IMR-90 (cell line): ENCODE measurements at regions not wholly inside any gene's neighbourhood (a gene's known extent, or its start where the extent isn't known, plus 50 kb on each side); places are given as distances from the start of the nearest gene placed in this dataset.

Source experiments
- ATAC-seq: fragments of 200-7000 bp; cut with Tn5 transposase; 2 replicates; pipeline ENCODE4 v1.9.1; 2020; ENCODE audit warnings: low read depth, mild to moderate bottlenecking, moderate library complexity
- BruUV-seq: library from RNA; stranded (reverse); fragments of 400-500 nt; replicated peaks from 2 replicates; lab custom pipeline; 2021; lab: Mats Ljungman, UMichigan
- CTCF ChIA-PET: fragments of 300-600 bp; formaldehyde crosslinking; extraction: SDS; loops from one replicate; lab custom pipeline; 2021; ENCODE audit warnings: antibody characterized with exemption; lab: Yijun Ruan, JAX
- POLR2A ChIA-PET: fragments of 300-600 bp; sonication (Branson Sonifier 250); formaldehyde crosslinking; loops from one replicate; lab custom pipeline; 2022; ENCODE audit warnings: antibody characterized with exemption; ENCODE audit not compliant: unreplicated experiment; lab: Charles Lee
- DNase-seq: peaks from one replicate; pipeline ENCODE4 v3.0.0; 2013
- H2AFZ ChIP-seq: replicated peaks from 2 replicates; pipeline ENCODE3; 2013; ENCODE audit warnings: low read length, mild to moderate bottlenecking; ENCODE audit not compliant: poor library complexity
- H2AK5ac ChIP-seq: 2 replicates; pipeline ENCODE4 v1.6.1; 2013; ENCODE audit warnings: low read depth, low read length, inconsistent platforms
- H2AK9ac ChIP-seq: replicated peaks from 2 replicates; pipeline ENCODE3; 2013; ENCODE audit warnings: mild to moderate bottlenecking, low read depth, low read length, moderate library complexity; ENCODE audit not compliant: poor library complexity
- H2BK120ac ChIP-seq: 2 replicates; pipeline ENCODE4 v1.6.1; 2013; ENCODE audit warnings: low read depth, low read length, inconsistent platforms
- H2BK15ac ChIP-seq: 3 replicates; pipeline ENCODE4 v1.6.1; 2013; ENCODE audit warnings: low read depth, low read length, inconsistent platforms
- H2BK20ac ChIP-seq: 2 replicates; pipeline ENCODE4 v1.6.1; 2013; ENCODE audit warnings: low read depth, mild to moderate bottlenecking, inconsistent platforms, low read length, moderate library complexity
- H2BK5ac ChIP-seq: 2 replicates; pipeline ENCODE4 v1.6.1; 2013; ENCODE audit warnings: mild to moderate bottlenecking, low read depth, low read length, inconsistent platforms; ENCODE audit not compliant: poor library complexity, severe bottlenecking
- H3K14ac ChIP-seq: replicated peaks from 2 replicates; pipeline ENCODE4 v1.6.1; 2013; ENCODE audit warnings: low read depth, low read length, inconsistent platforms
- H3K18ac ChIP-seq: 2 replicates; pipeline ENCODE4 v1.6.1; 2013; ENCODE audit warnings: low read depth, low read length, control low read depth
- H3K23ac ChIP-seq: 2 replicates; pipeline ENCODE4 v1.6.1; 2013; ENCODE audit warnings: low read depth, low read length, inconsistent platforms
- H3K27ac ChIP-seq: 2 replicates; pipeline ENCODE4 v1.5.1; 2013; ENCODE audit warnings: mild to moderate bottlenecking, control low read depth, low read length; ENCODE audit not compliant: insufficient read depth
- H3K27me3 ChIP-seq: 2 replicates; pipeline ENCODE4 v1.6.1; 2013; ENCODE audit warnings: low read length; ENCODE audit not compliant: control insufficient read depth, insufficient read depth
- H3K36me3 ChIP-seq: 2 replicates; pipeline ENCODE4 v1.6.1; 2013; ENCODE audit warnings: low read length, mixed read lengths; ENCODE audit not compliant: control insufficient read depth, insufficient read depth
- H3K4ac ChIP-seq: 2 replicates; pipeline ENCODE4 v1.6.1; 2013; ENCODE audit warnings: low read depth, low read length, inconsistent platforms
- H3K4me1 ChIP-seq: 2 replicates; pipeline ENCODE4 v1.6.1; 2013; ENCODE audit warnings: low read length, mixed read lengths; ENCODE audit not compliant: control insufficient read depth, insufficient read depth
- H3K4me2 ChIP-seq: 2 replicates; pipeline ENCODE4 v1.6.1; 2013; ENCODE audit warnings: low read depth, mild to moderate bottlenecking, control low read depth, low read length, moderate library complexity
- H3K4me3 ChIP-seq: 2 replicates; pipeline ENCODE4 v1.5.1; 2013; ENCODE audit warnings: low read depth, mild to moderate bottlenecking, control low read depth, low read length, moderate library complexity; ENCODE audit not compliant: insufficient read depth
- H3K56ac ChIP-seq: 2 replicates; pipeline ENCODE4 v1.6.1; 2013; ENCODE audit warnings: low read length, inconsistent platforms; ENCODE audit not compliant: insufficient read depth; ENCODE audit errors: extremely low read depth
- H3K79me1 ChIP-seq, 2 experiments: 2 replicates each; pipeline ENCODE4 v1.6.1; 2013; ENCODE audit warnings: low read length in 2 of 2, inconsistent platforms in 1 of 2, low read depth in 1 of 2
- H3K9ac ChIP-seq: 2 replicates; pipeline ENCODE4 v1.6.1; 2013; ENCODE audit warnings: low read depth, low read length, control low read depth
- H3K9me1 ChIP-seq: 2 replicates; pipeline ENCODE4 v1.6.1; 2013; ENCODE audit warnings: low read length, inconsistent platforms; ENCODE audit not compliant: insufficient read depth
- H3K9me3 ChIP-seq: 2 replicates; pipeline ENCODE4 v1.6.1; 2013; ENCODE audit warnings: low read length; ENCODE audit not compliant: control insufficient read depth, insufficient read depth
- H4K20me1 ChIP-seq: 2 replicates; pipeline ENCODE4 v1.6.1; 2013; ENCODE audit warnings: low read length, inconsistent platforms; ENCODE audit not compliant: insufficient read depth
- H4K5ac ChIP-seq: 2 replicates; pipeline ENCODE4 v1.6.1; 2013; ENCODE audit warnings: mild to moderate bottlenecking, low read depth, low read length, control low read depth
- H4K8ac ChIP-seq, 2 experiments: 2 replicates each; pipeline ENCODE4 v1.6.1; 2013; ENCODE audit warnings: low read depth in 2 of 2, low read length in 2 of 2, control low read depth in 1 of 2, inconsistent platforms in 1 of 2
- H4K91ac ChIP-seq: 2 replicates; pipeline ENCODE4 v1.6.1; 2013; ENCODE audit warnings: low read depth, low read length, inconsistent platforms; ENCODE audit not compliant: insufficient read depth
- BHLHE40 ChIP-seq: fragments of 150-350 bp; IDR thresholded peaks from 2 replicates; pipeline ENCODE4 v1.6.1; 2016; ENCODE audit warnings: mild to moderate bottlenecking, low read depth, low read length
- CEBPB ChIP-seq: IDR thresholded peaks from 2 replicates; pipeline ENCODE4 v1.6.1; 2012; ENCODE audit warnings: low read depth, low read length, improper control_type of control experiment
- CHD1 ChIP-seq: IDR thresholded peaks from 2 replicates; pipeline ENCODE4 v1.6.1; 2012; ENCODE audit warnings: low read depth, low read length, improper control_type of control experiment
- FOS ChIP-seq: fragments of 150-350 bp; IDR thresholded peaks from 2 replicates; pipeline ENCODE4 v1.6.1; 2016; ENCODE audit warnings: low read depth, low read length
- MAFK ChIP-seq: IDR thresholded peaks from 2 replicates; pipeline ENCODE4 v1.6.1; 2012; ENCODE audit warnings: low read depth, low read length, improper control_type of control experiment
- MAZ ChIP-seq: IDR thresholded peaks from 2 replicates; pipeline ENCODE4 v1.6.1; 2012; ENCODE audit warnings: low read depth, mild to moderate bottlenecking, low read length, improper control_type of control experiment, moderate library complexity, borderline replicate concordance
- NFE2L2 ChIP-seq: fragments of 150-350 bp; IDR thresholded peaks from 2 replicates; pipeline ENCODE4 v1.6.1; 2016; ENCODE audit warnings: low read depth, mild to moderate bottlenecking, low read length
- POLR2A ChIP-seq: IDR thresholded peaks from 2 replicates; pipeline ENCODE4 v1.6.1; 2012; ENCODE audit warnings: mild to moderate bottlenecking, low read depth, low read length
- RAD21 ChIP-seq: IDR thresholded peaks from 2 replicates; pipeline ENCODE4 v1.6.1; 2012; ENCODE audit warnings: low read length, improper control_type of control experiment
- RCOR1 ChIP-seq: IDR thresholded peaks from 2 replicates; pipeline ENCODE4 v1.6.1; 2012; ENCODE audit warnings: mild to moderate bottlenecking, low read length, improper control_type of control experiment; ENCODE audit not compliant: insufficient replicate concordance
- RFX5 ChIP-seq: IDR thresholded peaks from 2 replicates; pipeline ENCODE4 v1.8.0; 2012; ENCODE audit warnings: low read depth, mild to moderate bottlenecking, low read length, moderate library complexity
- SMC3 ChIP-seq: fragments of 150-350 bp; IDR thresholded peaks from 2 replicates; pipeline ENCODE4 v1.6.1; 2016; ENCODE audit warnings: low read depth, mild to moderate bottlenecking, antibody characterized with exemption, low read length, moderate library complexity
- USF2 ChIP-seq: fragments of 150-350 bp; IDR thresholded peaks from 2 replicates; pipeline ENCODE4 v1.6.1; 2017; ENCODE audit warnings: mild to moderate bottlenecking, antibody characterized with exemption, low read length, low read depth
- WGBS, 2 experiments: methylation state at CpG; one replicate each; pipeline versions ENCODE4 v1.1.5 to v1.1.7; 2013; ENCODE audit warnings: missing lambda C conversion rate in 2 of 2; ENCODE audit not compliant: insufficient read length in 1 of 2; ENCODE audit errors: extremely low coverage in 2 of 2; 5-methylcytosine and 5-hydroxymethylcytosine counted together
- dilution Hi-C: fragments of 300-500 bp; cut with HindIII; formaldehyde crosslinking; loops from one replicate; pipeline ENCODE4 v1.14.3; 2018; ENCODE audit warnings: low sequenced_read_pairs; ENCODE audit not compliant: unreplicated experiment
- in situ Hi-C: fragments of 300-500 bp; cut with MboI; formaldehyde crosslinking; loops from 3 replicates; pipeline ENCODE4 v1.14.3; 2019; ENCODE audit warnings: low sequenced_read_pairs, inconsistent platforms, mixed read lengths
- intact Hi-C: fragments of 100-400 bp; cut with micrococcal nuclease; formaldehyde crosslinking; loops from 2 replicates; pipeline ENCODE4 v1.10.0; 2022
- TF ChIP-seq, protein P1 (sequence below): fragments of 150-350 bp; IDR thresholded peaks from 2 replicates; pipeline ENCODE4 v1.6.1; 2016; ENCODE audit warnings: low read depth, mild to moderate bottlenecking, low read length, moderate library complexity, borderline replicate concordance

DNA sequence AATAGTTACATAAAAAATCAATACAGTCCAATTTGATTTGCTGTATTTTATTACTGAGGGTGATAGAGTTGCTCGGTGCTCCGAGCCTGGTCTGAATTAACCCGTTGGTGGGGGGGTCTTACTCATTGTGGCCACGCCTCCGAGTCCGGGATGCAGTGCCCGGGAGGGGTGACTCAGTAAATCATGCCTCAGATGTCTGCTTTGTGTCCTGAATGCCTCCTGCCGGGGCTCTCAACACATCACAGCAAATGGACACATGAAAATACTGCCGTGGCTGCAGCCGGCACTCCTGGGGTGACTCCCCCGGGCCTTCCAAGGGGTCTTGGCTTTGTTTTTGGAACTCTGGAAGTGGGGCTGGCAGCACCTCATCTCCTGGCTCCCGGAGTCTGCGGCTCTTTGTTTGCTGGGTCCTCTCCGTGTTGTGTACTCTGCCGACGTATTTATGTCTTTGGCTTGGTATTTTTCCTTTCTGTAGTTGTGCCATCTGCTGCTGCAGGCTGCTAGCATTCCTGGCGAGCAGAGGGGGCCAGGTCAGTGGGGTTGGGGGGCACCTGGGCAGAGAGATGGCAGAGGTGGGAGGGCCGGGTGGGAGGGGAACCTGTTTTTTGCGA lies 129.0 kb downstream of the AACS start:
- ChIA-PET POLR2A (no interaction called here), CTCF (no interaction called here)
- Histone ChIP-seq H3K79me1 (no peaks in the 10 kb centered on the region), H3K27ac (no peak overlapping the region), H3K9me1 (no peaks in the 10 kb centered on the region), H2BK5ac (no peak overlapping the region), H3K4ac (no peak overlapping the region), H3K23ac (no peak overlapping the region), H3K4me3 (no peak overlapping the region), H4K20me1 (no peaks in the 10 kb centered on the region), H3K56ac (no peak overlapping the region), H3K9ac (no peak overlapping the region), H4K91ac (no peak overlapping the region), H3K18ac (no peak overlapping the region), H2AFZ (no peak overlapping the region), H3K4me1 (no peaks in the 10 kb centered on the region), H3K27me3 (peaks cover 11% of the 10 kb centered on the region; the same call in 1 of the 2 replicates), H3K4me2 (no peak overlapping the region), H4K5ac (no peak overlapping the region), H2AK5ac (no peak overlapping the region), H2BK120ac (no peak overlapping the region), H2BK15ac (no peak overlapping the region), H3K14ac (no peak overlapping the region), H2BK20ac (no peak overlapping the region), H3K36me3 (no peaks in the 10 kb centered on the region), H2AK9ac (no peak overlapping the region), H3K9me3 (no peaks in the 10 kb centered on the region), H4K8ac (no peak overlapping the region)
- no peak for TF ChIP-seq MAZ
- no peak for TF ChIP-seq POLR2A
- TF ChIP-seq RAD21 = no peak
- no peak for TF ChIP-seq BHLHE40
- no peak for TF ChIP-seq RFX5
- TF ChIP-seq USF2 = no peak
- no peak for TF ChIP-seq NFE2L2
- TF ChIP-seq CHD1 = no peak
- no peak for TF ChIP-seq RCOR1
- TF ChIP-seq FOS = no peak
- TF ChIP-seq, protein P1, sequence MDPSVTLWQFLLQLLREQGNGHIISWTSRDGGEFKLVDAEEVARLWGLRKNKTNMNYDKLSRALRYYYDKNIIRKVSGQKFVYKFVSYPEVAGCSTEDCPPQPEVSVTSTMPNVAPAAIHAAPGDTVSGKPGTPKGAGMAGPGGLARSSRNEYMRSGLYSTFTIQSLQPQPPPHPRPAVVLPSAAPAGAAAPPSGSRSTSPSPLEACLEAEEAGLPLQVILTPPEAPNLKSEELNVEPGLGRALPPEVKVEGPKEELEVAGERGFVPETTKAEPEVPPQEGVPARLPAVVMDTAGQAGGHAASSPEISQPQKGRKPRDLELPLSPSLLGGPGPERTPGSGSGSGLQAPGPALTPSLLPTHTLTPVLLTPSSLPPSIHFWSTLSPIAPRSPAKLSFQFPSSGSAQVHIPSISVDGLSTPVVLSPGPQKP = no peak
- TF ChIP-seq CEBPB = no peak
- no peak for TF ChIP-seq SMC3
- TF ChIP-seq MAFK = no peak
- no peak; the same call in 1 of the 2 replicates for ATAC-seq
- DNase-seq = peak; percentile 24
- dilution Hi-C loops (no loop called here), intact Hi-C loops (no loop called here), in situ Hi-C loops (loop anchor here (25.0 kb wide), 1 partner anchor 218 kb away; no protein-coding TSS in a partner anchor)
- 25% methylated on average over 8 of the region's 19 CpGs; no CpG with 5 or more reads in 1 of the 2 experiments for WGBS, 2 experiments
- no TSS peak for BruUV-seq
